Epithelial cell of proximal tubule (primary cell): ENCODE measurements at regions not wholly inside any gene's neighbourhood (a gene's known extent, or its start where the extent isn't known, plus 50 kb on each side); places are given as distances from the start of the nearest gene placed in this dataset.

Source experiments
- DNase-seq: peaks from one replicate; pipeline ENCODE4 v3.0.0-alpha.2; 2011; ENCODE audit warnings: low read depth
- H3K4me3 ChIP-seq: 2 replicates; pipeline ENCODE4 v1.5.1; 2011; ENCODE audit warnings: low read depth, mild to moderate bottlenecking, low read length
- TF ChIP-seq, protein P1 (sequence below): conservative IDR thresholded peaks from 2 replicates; pipeline ENCODE4 v1.5.1; 2012; ENCODE audit warnings: low read depth, mild to moderate bottlenecking, low read length

DNA sequence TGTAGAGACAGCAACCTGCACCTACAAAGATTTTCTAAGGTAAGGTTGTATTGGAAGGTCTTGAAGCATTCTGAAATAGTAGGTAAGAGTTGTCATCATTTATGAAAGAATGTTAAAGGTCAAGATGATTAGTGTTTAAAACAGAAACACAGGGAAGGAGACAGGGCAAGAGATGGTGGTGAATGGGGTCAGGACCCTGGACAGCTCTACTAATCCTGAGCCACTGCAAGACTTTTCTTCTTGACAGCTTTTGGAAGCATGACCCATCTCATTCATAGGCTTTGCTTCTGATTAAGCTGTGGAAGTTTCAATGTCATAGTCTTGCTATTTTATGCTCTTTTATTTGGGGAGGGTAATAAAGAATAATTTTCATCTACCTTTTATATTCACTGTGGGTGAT, 75.5 kb upstream of the CAND1 start:
- H3K4me3 ChIP-seq: no peak overlapping the region
- TF ChIP-seq, protein P1, sequence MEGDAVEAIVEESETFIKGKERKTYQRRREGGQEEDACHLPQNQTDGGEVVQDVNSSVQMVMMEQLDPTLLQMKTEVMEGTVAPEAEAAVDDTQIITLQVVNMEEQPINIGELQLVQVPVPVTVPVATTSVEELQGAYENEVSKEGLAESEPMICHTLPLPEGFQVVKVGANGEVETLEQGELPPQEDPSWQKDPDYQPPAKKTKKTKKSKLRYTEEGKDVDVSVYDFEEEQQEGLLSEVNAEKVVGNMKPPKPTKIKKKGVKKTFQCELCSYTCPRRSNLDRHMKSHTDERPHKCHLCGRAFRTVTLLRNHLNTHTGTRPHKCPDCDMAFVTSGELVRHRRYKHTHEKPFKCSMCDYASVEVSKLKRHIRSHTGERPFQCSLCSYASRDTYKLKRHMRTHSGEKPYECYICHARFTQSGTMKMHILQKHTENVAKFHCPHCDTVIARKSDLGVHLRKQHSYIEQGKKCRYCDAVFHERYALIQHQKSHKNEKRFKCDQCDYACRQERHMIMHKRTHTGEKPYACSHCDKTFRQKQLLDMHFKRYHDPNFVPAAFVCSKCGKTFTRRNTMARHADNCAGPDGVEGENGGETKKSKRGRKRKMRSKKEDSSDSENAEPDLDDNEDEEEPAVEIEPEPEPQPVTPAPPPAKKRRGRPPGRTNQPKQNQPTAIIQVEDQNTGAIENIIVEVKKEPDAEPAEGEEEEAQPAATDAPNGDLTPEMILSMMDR: no peak
- DNase-seq: peak; percentile 4

DNA sequence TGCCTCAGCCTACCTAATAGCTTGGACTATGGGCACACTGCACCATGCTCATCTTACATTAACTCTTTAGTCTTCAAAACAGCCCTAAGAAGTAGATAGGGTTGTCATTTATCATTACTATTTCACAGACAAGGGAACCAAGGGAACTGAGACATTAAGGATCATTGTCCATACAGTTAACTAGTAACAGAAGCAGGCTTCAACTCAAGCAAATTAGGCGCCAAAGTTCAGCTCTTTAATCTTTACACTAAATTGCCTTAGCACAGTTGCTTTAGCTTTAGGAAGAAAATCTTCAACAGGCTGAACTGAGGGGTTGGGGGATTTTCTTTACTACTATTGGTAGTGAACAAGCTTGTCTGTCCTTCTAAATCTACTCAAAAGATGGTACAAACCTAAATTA, 68.8 kb upstream of the CAND1 start:
- no peak for DNase-seq
- TF ChIP-seq, protein P1: no peak
- H3K4me3 ChIP-seq: no peak overlapping the region

DNA sequence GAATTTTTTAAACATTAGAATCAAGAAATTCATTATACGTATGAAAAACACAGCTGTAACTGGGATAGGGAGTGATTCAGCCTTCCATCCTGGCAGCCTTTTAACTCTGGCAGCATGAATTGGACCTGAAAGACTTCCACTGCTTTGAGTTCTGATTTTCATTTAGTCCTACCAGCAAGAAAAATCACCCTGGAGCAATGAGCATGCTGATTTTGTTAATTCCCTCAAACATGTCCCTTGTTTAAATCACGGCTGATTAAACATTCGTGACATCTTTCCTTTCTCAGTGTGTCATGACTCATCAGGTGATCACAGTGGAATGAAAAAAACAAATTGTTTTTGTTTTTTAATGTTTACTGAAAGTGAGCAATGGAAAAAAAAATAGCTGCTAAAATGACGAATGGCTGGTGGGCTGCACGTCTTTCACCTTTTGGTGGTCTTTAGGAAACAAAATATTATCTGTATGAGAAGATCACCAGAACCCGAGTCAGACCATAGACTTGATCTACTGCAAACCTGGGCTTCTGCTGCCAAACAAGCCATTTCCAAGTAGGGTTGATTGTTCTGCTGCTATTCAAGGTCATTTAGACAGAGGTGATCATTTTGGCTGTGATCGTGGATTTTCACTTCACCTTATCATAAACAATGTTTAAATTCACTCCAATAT, 67.0 kb upstream of the CAND1 start:
- no peak for DNase-seq
- no peak overlapping the region for H3K4me3 ChIP-seq
- TF ChIP-seq, protein P1: no peak

DNA sequence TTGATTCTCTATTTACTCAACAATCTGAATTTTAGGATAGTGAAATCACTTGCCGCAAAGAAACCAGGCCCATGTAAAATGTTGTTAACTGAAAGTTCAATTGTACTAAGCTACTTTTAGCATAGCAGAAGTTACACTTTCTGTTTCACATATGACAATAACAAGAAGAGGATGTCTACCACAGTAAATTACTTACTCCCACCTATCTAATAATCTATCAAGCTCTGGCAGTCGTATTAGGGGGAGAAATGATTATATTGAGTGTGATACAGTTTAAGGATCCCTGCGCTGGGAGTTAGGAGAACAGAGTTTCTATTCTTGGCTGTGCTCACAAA, 66.5 kb upstream of the CAND1 start:
- TF ChIP-seq, protein P1: no peak
- no peak overlapping the region for H3K4me3 ChIP-seq
- DNase-seq: no peak

DNA sequence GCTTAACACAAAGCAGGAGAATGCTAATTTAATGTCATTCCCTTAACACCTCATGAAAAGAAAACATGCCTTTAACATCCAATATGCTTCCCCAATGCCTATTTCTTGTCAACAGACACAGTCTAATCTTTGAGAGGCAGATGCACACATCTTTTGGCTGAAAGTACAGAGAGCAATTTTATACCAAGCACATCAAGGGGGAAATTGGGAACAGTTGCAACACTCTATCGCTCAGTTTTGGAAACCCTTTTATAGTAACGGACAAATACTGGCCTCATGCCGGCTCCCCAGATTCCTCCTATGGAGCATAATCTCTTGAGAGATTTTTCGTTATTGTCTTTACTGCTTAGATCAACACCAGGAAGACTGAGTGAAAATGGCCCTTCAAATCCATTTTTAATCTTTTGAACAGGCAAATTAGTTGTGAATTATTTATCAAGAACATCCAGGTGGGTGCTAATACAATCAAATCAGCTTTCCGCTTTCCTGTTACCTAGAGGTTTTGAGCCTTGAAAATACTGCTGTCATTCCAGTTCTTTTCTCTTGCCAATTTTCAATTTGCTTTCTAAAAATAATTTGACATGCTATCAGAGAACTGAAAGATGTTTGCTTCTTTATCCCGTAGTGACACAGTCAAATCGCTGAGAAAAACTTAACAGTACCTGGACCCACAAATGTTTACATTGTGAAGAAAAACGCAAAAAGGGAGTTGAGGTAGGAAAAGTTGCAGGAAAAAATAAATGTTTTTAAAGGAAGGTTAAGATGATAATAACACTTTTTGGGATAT, 60.7 kb upstream of the CAND1 start:
- TF ChIP-seq, protein P1: no peak
- no peak for DNase-seq
- no peak overlapping the region for H3K4me3 ChIP-seq

DNA sequence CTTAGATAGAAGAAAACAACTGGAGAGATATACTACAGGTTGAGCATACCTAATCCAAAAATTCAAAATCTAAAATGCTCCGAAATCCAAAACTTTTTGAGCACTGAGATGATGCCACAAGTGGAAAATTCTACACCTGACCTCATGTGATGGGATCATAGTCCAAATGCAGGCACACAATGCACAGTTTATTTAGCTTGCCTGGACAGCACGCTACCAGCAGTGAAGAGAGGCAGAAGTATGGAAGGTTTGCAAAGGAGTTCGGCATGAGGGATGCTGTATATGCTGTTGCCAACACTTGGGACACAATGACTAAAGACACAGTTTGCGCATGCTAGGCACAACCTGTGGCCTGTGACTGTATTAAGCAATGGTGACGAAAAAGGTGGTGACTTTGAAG, 58.1 kb upstream of the CAND1 start:
- TF ChIP-seq, protein P1: no peak
- DNase-seq: no peak
- H3K4me3 ChIP-seq: no peak overlapping the region

DNA sequence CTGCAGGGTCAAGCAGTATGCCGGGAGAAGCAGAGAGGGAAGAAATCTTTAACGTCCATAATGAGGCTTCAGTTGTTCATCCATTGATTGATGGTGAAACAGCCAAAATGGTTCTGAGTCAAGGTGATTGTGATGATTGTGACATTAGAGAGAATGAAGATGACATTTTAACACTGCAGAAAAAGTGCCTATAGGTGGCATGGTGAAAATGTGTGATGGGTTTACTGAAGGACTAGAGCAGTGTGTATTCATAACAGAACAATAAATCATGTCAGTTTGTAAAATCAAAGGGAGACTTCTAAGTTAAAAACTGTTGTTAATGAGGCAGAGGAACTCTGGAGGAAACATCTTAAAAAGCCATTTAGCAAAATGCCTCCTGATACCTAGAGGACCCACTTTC, 57.7 kb upstream of the CAND1 start:
- DNase-seq: no peak
- TF ChIP-seq, protein P1: no peak

More for the DNA sequence above, 57.7 kb upstream of the CAND1 start:
- no peak overlapping the region for H3K4me3 ChIP-seq
